ENCODE measurements at regions not wholly inside any gene's neighbourhood (a gene's known extent, or its start where the extent isn't known, plus 50 kb on each side); places are given as distances from the start of the nearest gene placed in this dataset.
"Not testable (repeated sequence)": the region's sequence is repeated elsewhere in the genome, so short reads cannot be mapped to it uniquely, and the experiment has no call there.

DNA sequence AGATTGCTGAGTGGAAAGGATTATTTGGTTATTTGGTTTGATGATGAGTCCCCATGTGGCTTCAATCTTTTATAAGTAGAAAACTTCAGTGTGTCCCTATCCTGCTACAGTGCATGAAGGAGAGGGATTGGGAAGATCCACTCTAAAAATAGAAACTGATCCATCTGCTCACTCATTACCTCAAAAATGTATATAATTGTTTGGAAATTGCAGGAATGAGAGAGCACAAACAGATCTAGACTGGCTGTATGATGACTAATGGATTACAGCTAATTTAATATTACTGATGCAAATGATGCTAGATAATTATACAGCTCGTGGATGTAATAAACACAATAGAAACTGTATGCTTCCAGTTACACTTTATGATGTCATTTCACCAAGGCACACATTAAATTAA lies 625.3 kb upstream of the PRR20A start:
- TF ChIP-seq, protein P1, sequence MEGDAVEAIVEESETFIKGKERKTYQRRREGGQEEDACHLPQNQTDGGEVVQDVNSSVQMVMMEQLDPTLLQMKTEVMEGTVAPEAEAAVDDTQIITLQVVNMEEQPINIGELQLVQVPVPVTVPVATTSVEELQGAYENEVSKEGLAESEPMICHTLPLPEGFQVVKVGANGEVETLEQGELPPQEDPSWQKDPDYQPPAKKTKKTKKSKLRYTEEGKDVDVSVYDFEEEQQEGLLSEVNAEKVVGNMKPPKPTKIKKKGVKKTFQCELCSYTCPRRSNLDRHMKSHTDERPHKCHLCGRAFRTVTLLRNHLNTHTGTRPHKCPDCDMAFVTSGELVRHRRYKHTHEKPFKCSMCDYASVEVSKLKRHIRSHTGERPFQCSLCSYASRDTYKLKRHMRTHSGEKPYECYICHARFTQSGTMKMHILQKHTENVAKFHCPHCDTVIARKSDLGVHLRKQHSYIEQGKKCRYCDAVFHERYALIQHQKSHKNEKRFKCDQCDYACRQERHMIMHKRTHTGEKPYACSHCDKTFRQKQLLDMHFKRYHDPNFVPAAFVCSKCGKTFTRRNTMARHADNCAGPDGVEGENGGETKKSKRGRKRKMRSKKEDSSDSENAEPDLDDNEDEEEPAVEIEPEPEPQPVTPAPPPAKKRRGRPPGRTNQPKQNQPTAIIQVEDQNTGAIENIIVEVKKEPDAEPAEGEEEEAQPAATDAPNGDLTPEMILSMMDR (IDR thresholded peaks at IDR 0.05; ENCODE audit: low read depth, low read length, missing control alignments): no peak
- no peak for DNase-seq
- Histone ChIP-seq H3K27ac (no peak overlapping the region), H3K27me3 (replicated peaks) (no peaks in the 10 kb centered on the region), H3K4me3 (ENCODE audit: low read depth, low read length) (no peak overlapping the region), H3K36me3 (replicated peaks) (no peaks in the 10 kb centered on the region)
- in situ Hi-C loops (cut with HindIII; ENCODE audit: low pct_ligation_motif_present, low sequenced_read_pairs): no loop called here

DNA sequence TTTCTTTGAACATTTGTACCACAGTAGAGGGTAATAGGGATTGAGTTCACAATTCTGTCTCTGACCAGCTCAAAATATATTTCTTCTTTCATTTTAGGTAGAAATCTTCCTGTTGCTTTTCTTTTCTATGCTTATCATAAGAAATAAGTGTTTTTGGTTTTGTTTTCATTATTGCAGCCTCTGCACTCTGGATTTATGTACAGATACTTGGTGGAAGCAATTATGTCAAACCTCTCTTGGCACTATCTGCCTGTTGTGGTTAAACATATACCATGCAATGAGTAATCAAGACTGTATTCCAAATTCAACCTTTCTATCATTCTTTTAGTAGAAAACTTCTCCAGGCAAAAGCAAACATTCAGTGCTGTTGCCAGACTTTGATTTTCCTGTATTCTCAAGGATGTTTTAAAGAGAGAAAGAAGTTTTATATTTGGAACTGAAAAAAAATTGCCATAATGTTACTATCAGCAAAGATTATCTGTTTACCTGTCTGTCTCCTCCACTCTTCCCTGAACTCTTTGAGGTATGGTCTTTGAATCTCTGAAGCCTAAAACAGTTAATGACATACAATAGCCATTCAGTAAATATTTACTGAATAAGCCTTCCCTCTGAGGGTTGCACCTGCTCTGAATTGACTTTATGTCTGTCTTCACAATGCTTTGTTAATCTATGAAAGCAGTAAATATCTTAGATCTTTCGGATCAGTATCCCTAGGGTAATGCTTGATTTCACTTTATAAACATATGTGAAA lies 612.5 kb upstream of the PRR20A start:
- Histone ChIP-seq H3K27me3 (replicated peaks) (no peaks in the 10 kb centered on the region), H3K27ac (no peak overlapping the region), H3K36me3 (replicated peaks) (no peaks in the 10 kb centered on the region), H3K4me3 (ENCODE audit: low read depth, low read length) (no peak overlapping the region)
- TF ChIP-seq, protein P1 (IDR thresholded peaks at IDR 0.05; ENCODE audit: low read depth, low read length, missing control alignments): no peak
- in situ Hi-C loops (cut with HindIII; ENCODE audit: low pct_ligation_motif_present, low sequenced_read_pairs): no loop called here
- DNase-seq: no peak

DNA sequence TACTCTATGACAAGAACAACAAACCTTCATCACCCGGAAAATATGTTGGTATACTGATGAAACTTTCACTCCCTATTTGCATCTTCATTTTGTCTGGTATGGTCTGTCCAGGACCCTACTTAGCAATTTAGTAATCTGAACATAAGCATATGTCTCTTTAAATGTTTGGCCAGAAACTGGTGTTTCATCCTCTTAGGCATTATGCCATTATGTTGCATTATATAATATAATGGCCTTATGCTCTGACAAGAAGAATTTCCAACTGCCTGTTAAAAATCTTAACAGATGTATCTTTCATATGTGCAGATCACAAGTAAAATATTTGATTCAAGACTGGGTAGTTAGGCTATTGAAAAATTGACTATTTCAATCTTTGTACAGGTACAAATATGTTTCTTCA lies 610.6 kb upstream of the PRR20A start:
- Histone ChIP-seq H3K27me3 (replicated peaks) (no peaks in the 10 kb centered on the region), H3K4me3 (ENCODE audit: low read depth, low read length) (no peak overlapping the region), H3K36me3 (replicated peaks) (no peaks in the 10 kb centered on the region), H3K27ac (no peak overlapping the region)
- in situ Hi-C loops (cut with HindIII; ENCODE audit: low pct_ligation_motif_present, low sequenced_read_pairs): no loop called here
- DNase-seq: no peak
- TF ChIP-seq, protein P1 (IDR thresholded peaks at IDR 0.05; ENCODE audit: low read depth, low read length, missing control alignments): no peak

DNA sequence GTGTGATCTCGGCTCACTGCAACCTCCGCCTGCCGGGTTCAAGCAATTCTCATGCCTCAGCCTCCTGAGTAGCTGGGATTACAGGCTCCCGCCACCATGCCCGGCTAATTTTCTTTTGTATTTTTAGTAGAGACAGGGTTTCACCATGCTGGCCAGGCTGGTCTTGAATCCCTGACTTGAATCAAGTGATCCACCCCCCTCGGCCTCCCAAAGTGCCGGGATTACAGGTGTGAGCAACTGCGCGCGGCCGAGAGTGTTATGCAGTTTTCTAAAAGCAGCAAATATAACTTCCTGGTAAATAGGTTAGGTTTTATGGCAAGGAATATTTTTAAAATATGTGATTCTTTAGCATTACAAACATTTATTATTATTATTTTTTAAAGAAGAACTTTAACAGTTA lies 592.8 kb upstream of the PRR20A start:
- H3K36me3 ChIP-seq (replicated peaks); in situ Hi-C loops (cut with HindIII; ENCODE audit: low pct_ligation_motif_present, low sequenced_read_pairs); H3K27ac ChIP-seq; DNase-seq; H3K27me3 ChIP-seq (replicated peaks); H3K4me3 ChIP-seq (ENCODE audit: low read depth, low read length): not testable (repeated sequence)

DNA sequence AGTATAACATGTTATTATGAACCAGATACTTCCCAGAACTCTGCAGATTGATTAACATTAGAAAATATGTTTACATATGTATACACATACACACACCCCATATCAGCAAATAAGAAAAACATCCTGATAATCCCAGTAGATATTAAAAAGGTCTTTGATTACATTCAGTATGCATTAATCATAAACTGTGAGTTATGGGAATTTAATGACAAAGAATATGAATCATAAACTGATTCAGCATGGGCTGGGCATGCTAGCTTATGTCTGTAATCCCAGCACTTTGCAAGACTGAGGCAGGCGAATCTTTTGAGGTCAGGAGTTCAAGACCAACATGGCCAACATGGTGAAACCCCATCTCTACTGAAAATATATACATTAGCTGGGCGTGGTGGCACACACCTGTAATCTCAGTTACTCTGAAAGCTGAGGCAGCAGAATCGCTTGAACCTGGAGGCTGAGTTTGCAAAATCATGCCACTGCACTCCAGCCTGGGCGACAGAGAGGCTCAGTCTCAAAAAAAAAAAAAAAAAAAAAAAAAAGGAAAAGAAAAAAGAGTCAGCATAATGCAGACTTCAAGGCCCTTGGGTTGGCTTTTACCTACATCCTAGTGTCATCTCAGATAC lies 581.9 kb upstream of the PRR20A start:
- Histone ChIP-seq H3K27ac (no peak overlapping the region), H3K4me3 (ENCODE audit: low read depth, low read length) (no peak overlapping the region), H3K27me3 (replicated peaks) (no peaks in the 10 kb centered on the region), H3K36me3 (replicated peaks) (no peaks in the 10 kb centered on the region)
- no peak for DNase-seq
- in situ Hi-C loops (cut with HindIII; ENCODE audit: low pct_ligation_motif_present, low sequenced_read_pairs): no loop called here
- TF ChIP-seq, protein P1 (IDR thresholded peaks at IDR 0.05; ENCODE audit: low read depth, low read length, missing control alignments): no peak

DNA sequence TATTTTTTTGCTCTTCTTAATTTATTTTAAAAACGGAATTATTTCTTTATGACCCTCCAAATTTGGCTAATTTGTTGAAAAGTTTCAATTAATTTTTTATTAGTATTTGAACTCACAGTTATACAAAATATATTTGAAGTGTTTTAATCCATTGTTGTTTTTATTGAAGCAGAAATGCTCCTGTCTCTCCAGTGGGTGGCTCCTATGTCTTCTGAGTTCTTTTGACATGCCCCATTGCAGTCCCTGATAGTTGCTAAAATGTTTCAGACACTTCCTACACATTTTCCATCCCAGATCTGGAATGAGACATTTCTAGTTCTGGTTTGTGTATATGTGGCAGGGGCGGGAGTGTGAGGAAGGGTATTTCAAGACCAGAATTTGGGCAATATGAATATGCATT lies 579.4 kb upstream of the PRR20A start:
- H3K36me3 ChIP-seq (replicated peaks): no peaks in the 10 kb centered on the region
- no peak for DNase-seq
- TF ChIP-seq, protein P1 (IDR thresholded peaks at IDR 0.05; ENCODE audit: low read depth, low read length, missing control alignments): no peak
- no peak overlapping the region for H3K4me3 ChIP-seq (ENCODE audit: low read depth, low read length)
- in situ Hi-C loops (cut with HindIII; ENCODE audit: low pct_ligation_motif_present, low sequenced_read_pairs): no loop called here
- H3K27me3 ChIP-seq (replicated peaks): no peaks in the 10 kb centered on the region
- no peak overlapping the region for H3K27ac ChIP-seq
